Kidney capillary endothelial cell (primary cell): ENCODE measurements at regions not wholly inside any gene's neighbourhood (a gene's known extent, or its start where the extent isn't known, plus 50 kb on each side); places are given as distances from the start of the nearest gene placed in this dataset.
"Not testable (repeated sequence)": the region's sequence is repeated elsewhere in the genome, so short reads cannot be mapped to it uniquely, and the experiment has no call there.

Experiments
- DNase-seq: peaks from one replicate; pipeline ENCODE4 v3.0.0-alpha.2; 2018; ENCODE audit warnings: low spot score

GRCh38 chr1:106254748-106255147 is 801.7 kb upstream of the PRMT6 start:
- DNase-seq = no peak

GRCh38 chr1:106266786-106267185 is 789.7 kb upstream of the PRMT6 start:
- no peak for DNase-seq

DNA sequence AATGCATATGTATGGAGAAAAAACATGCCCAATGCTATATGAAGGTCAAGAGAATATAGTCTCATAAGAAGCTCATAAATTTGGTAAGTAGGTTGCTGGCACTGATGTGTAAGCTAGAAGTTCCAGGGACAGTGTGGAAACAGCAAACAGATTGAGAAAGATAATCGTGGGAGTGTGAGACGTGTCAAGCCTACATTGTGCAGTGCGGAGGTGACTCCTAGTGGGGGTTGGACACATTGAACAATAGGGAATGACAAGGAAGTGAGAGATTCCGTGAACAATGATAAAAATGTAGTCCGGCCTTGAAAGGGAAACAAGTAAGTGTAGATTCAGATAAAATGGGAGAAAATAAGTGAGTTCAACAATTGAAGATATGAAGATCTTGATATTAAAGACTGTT is 788.4 kb upstream of the PRMT6 start:
- no peak for DNase-seq

GRCh38 chr1:106276871-106277270 is 779.6 kb upstream of the PRMT6 start:
- no peak for DNase-seq

- no peak for DNase-seq
These were observed 778.7 kb upstream of the PRMT6 start for GRCh38 chr1:106277786-106278185.

DNA sequence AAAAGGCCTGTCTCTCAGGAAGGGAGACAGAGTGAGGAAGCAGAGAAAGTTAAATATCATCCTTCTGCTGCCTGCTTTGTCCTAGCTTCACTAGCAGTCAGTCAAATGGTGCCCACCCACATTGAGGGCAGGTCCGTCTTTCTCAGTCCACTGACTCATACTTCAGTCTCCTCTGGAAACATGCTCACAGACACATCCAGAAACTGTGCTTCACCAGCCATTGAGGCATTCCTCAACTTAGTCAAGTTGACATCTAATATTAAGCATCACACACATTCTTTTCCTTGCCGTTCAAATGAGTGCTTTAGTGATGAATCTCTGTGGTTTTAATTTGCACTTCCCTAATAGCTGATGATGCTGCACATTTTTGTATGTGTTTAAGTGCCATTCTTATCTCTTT is 777.8 kb upstream of the PRMT6 start:
- no peak for DNase-seq

DNA sequence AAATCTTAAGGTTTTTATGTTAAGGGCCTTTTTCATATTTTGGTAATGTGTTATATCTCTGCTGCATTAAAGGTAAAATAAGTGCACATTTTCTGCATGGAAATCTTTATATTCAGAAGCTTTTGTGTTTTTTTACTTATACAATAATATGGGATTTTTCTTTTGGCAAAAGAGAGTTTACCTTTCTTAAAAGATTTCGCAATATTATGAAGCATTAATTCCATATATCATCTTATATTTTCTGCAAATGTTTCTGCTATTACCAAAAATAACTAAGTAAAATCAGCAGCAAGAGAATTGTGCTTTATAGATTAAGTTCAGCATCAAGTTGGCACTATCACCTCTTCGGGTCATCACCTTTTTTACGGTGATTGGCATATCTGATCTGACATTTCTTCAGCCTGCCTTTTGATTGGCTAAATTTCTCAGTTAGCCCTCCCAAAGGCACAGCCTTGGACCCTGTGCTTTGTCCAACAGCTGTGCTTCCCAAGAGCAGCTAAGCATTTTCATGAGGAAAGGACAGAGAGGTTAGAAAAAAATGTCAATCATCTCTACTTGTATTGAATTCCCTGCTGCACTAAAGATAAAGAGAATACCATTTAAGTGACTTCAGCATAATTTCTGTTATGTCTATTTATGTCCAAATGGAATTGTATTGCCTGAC is 767.1 kb upstream of the PRMT6 start:
- no peak for DNase-seq

DNA sequence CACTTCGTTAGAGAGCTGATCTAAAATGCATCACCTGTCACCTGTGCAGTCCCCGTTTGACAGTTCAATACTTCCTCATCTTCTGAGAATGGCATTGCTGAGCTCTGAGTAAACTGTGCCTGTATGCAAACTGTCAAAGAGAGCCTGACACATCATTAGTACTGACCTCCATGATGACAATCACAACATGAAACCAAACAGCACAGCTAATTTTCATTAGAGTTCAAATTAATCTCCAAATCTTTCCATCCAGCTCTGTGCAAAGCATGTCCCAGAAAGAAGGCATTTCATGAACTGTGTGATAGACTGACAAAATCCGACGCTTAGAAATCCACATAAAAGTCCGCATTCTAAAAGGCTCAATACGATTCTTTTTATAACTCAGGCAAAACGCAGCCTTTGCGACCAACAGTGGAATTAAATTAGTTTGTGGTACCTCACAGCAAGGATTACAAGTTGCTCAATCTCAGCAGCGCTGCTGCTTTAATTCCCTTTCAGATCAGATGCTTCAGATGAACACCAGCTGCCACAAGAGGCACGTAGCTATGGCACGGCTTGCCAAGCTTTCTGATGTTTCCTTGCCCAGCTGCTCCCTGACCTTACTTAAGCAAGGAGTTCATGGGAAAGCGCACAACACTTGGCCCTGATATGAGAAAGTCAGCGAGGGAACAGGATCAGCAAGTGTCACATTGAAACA is 765.5 kb upstream of the PRMT6 start:
- DNase-seq = no peak

- no peak for DNase-seq
These were observed 764.3 kb upstream of the PRMT6 start for GRCh38 chr1:106292130-106292529.

DNA sequence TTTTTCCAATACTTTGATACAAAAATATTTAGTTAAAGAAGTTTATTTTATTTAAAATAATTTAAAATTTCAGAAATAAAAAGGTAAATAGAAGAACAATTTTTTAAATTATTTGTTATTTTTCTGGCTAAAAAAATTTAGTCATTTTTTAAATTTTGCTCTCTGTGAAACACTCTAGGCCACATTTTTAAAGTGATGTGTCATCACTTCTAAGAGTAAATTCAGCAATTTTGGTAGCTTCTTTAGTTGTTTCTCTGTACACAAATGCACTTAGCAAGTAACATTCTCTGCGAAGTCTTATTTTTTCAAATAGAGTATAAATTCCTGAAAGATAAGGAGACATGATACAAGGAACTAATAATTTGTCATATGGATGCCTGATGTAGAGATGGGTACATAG is 760.0 kb upstream of the PRMT6 start:
- no peak for DNase-seq

- no peak for DNase-seq
These were observed 752.4 kb upstream of the PRMT6 start for GRCh38 chr1:106304106-106304505.

GRCh38 chr1:106319612-106320011 is 736.9 kb upstream of the PRMT6 start:
- DNase-seq = no peak

- DNase-seq = no peak
These were observed 730.9 kb upstream of the PRMT6 start for GRCh38 chr1:106325600-106325999.

- DNase-seq = no peak
These were observed 712.0 kb upstream of the PRMT6 start for GRCh38 chr1:106344494-106344893.

DNA sequence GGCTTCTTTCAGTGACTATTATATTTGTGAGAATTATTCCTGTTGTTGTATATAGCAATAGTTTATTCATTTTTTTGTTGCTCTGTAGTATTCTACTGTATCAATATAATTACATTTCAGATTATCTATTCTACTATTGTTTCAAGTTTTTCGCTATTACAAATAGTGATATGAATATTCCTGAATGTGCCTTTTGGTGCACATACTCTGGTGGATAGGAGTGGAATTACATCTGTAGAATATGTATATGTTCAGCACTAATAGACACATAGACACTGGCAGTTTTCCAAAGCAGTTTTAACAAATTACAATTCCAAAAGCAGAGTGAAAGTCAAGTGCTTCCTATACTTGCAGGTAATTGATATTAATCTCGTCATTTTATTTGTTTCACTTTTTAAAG is 696.2 kb upstream of the PRMT6 start:
- DNase-seq = no peak

DNA sequence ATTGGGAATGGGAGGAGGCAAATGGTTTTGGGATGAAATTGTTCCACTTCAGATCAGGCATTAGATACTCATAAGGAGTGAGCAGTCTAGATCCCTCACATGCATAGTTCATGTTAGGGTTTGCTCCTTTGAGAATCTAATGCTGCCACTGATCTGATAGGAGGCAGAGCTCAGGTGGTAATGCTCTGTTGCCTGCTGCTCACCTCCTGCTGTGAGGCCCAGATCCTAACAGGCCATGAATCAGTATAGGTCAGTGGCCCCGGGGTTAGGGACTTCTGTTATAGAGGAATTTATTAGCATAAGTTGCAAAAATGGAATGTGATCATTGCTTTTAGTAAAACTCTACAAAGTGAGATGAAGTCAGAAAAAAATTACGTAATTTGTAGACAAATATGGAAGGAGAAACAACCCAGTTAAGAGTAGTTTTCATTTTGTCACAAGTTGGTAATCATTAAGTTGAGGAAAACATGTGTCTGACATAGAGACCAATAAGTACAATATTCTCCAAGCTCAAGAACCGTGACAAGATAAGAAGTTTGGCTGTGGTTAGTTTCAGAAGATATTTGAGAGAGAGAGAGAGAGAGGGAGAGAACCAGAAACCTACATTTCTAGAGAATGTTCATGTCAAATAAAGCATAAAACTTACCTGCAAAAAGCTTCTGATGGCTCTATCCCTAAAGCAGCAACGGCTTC is 689.7 kb upstream of the PRMT6 start:
- no peak for DNase-seq

DNA sequence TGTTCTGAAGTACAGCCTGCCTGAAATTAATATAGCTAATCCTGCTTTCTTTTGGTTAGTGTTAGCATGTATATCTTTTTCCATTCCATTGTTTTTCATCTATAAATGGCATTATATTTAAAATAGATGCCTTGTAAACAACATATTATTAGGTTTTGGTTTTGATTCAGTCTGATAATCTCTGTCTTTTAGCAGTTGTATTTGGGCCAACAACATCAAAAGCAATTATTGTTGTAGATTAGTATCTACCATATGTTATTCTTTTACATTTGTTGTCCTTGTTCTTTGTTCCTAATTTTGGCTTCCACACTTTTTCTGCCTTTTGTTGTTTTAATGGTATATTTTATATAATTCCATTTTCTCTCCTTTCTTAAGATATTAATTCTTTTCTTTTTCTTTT is 678.2 kb upstream of the PRMT6 start:
- DNase-seq = no peak

DNA sequence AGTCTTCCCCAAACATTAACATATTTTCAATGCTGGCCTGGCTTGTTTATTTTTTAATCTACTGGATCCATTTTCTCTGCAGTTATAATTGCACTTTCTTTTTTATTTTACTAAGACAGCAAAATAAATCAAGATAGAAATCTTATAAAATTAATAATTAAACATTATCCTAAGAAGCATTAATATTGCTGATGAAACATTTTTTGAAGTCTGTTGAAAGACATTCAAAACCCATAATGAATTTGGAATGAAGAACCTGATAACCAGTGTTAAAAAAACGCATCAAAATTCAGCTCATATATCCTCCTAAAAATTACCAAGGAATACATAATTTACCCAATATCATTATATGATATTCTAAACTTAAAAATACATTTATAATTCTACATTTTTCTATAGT is 675.7 kb upstream of the PRMT6 start:
- DNase-seq = no peak

- DNase-seq = not testable (repeated sequence)
These were observed 667.3 kb upstream of the PRMT6 start for GRCh38 chr1:106389160-106389559.

DNA sequence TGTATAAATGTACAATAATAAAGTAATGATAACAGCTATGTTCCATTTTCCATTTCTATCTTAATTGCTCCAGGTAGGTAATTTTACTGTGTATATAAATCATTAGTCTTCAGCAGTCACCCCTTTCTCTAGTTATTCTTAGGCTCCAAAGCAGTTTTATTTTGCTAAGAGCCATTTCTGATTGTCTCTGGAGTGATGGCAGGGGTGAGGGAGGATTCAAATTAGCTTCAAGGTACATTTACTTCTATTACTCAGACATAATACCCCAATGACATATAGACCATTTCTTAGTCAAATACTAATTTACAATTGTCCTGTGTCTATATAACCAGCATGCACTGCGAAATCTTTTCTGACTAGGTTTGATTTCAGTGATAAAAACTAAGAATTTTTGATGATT is 663.4 kb upstream of the PRMT6 start:
- no peak for DNase-seq

GRCh38 chr1:106396020-106396419 is 660.5 kb upstream of the PRMT6 start:
- no peak for DNase-seq

GRCh38 chr1:106398391-106398790 is 658.1 kb upstream of the PRMT6 start:
- no peak for DNase-seq

GRCh38 chr1:106406114-106406513 is 650.4 kb upstream of the PRMT6 start:
- DNase-seq = no peak
